Activated gamma-delta T cell treated with Interleukin-2 at 50 U/mL for 16 hours (primary cell): ENCODE measurements at regions not wholly inside any gene's neighbourhood (a gene's known extent, or its start where the extent isn't known, plus 50 kb on each side); places are given as distances from the start of the nearest gene placed in this dataset.
"Not testable (repeated sequence)": the region's sequence is repeated elsewhere in the genome, so short reads cannot be mapped to it uniquely, and the experiment has no call there.

ENCODE experiments used
- DNase-seq: peaks from one replicate; pipeline ENCODE4 v3.0.0-alpha.2; 2020

DNA sequence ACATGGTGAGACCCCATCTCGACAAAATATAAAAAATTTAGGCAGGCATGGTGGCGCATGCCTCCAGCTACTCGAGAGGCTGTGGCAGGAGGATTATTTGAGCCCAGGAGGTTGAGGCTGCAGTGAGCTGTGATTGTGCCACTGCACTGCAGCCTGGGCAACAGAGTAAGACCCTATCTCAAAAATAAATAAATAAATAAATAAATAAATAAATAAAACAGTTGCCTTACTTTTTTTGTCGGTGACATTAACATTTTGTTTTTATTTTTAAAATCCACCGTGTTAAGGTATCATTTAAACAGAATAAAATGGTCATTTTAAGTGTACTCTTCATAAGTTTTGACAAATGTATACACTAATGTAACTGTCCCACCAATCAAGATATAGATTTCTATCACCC, 57.0 kb downstream of the RASL11A start:
- DNase-seq, result no peak

DNA sequence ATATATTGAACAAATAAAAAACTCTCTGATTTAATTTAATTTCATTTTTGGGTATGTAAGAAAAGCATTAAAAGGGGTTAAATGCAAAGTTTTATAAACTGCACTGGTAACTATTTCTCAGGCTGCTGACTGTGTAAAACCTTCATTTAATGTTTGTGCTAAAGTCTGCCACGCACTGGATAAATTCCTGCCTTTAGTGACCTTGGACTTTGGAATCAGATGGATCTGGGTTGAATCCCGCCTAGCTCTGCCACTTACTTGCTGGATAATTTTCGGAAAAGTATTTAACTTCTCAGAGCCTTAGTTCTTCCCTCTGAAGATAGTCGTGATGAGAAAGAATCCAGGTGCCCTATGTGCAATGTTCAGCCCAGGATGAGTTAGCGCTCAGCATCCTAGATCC, 58.6 kb downstream of the RASL11A start:
- no peak for DNase-seq

DNA sequence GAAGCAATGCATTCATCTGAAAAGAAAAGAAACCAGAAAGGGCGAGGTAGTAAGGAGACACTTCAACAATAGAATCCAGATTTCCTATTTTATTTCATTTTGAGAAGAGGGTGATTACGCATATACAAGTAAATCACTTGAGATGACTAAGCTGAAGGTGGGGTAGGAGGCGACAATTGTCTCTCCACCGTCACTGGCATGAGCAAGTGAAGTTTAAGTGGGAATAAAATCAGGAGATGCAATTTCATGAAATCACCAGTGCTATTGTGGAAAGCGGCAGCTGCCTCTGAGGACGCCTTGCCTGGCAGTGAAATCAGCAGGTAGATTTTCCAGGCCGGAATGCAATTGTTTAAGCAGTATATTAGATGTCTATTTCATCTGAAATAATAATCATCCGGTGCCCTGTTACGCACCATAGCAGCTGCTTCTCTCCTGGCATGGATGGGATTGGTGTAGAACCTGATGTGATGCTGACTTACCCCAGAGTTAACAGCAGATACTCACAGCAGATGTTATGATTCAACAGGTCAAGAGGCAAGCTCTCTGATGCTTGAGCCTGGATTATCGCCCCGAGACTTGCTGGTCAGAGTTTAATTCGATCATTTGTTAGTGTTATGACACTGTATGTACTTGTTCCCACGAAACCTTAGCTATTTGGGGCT, 64.3 kb downstream of the RASL11A start:
- no peak for DNase-seq

DNA sequence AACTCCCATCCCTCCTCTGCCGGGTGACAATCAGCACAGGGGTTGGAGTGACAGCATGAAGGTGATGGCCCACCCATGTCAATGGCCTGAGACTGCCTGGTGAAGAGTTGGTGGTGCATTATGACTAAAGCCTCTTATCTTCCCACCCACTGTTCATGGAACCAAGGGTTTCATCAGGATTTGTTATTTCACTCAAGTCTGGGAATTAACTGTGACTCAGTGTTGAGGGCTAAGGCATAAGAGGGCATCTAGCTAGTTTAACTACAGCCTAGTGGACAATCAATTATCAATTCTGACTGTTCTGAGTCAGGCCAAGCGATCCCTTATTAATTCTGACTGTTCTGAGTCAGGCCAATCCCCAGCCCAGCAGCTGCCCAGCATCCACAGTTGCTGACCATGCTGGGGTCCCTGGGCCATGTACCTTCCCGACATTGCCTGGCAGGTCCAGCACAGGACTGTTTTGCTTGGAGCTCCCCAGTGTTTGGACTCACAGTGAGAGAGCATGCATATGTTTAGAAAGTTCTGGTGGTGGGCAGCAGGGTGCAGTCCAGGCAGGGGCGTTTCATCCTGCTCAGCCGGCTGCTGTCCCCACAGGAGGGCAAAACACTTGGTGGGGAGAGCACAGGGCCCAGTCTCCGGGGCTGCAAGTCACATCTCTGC, 65.5 kb downstream of the RASL11A start:
- DNase-seq, result no peak

DNA sequence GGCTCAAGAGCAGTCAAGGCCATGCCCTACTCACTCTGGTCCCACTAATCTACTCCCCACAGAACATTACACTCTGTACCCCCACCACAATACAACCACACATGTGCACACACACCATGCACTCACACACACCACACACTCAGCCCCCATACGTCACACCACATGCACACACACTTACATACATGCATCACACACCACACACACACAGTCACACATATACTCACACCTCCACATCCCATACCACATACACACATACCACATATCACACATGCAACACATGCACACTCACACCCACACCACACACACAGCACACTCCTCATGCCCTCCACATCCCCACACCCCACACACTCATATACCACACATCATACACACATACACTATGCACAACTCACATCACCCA, 67.6 kb downstream of the RASL11A start:
- DNase-seq, result no peak

DNA sequence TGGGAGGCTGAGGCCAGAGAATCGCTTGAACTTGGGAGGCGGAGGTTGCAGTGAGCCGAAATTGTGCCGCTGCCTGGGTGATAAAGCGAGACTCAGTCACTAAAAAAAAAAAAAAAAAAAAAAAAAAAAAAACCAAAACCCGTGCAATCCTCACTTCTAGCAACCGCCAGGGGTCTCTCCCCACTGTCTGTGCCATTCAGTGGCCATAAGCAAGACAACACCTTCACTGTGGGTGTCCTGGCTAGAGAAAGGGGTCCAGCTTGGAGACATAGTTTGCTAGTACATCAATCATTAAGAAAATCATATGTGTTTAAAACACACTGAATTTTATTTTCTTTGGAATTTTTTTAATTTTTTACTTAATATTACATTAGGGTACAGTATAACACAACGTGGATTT, 68.2 kb downstream of the RASL11A start:
- DNase-seq, result no peak

DNA sequence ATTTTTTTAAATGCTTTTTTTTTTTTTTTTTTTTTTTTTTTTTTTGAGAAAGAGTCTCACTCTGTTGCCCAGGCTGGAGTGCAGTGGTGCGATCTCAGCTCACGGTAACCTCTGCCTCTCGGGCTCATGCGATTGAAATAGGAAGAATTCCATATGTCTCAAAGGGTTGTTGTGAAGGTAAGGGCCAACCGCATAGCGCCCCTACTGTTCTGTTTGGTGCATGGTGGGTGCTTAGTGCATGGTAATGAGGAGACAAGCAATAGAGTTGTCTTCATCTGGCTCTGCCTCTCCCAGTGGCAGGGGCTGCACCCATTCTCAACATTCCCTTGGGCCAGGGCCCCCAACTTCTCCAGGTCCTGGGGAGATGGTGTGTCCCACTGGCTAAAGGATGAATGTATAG, 68.7 kb downstream of the RASL11A start:
- DNase-seq, result peak; percentile 15

DNA sequence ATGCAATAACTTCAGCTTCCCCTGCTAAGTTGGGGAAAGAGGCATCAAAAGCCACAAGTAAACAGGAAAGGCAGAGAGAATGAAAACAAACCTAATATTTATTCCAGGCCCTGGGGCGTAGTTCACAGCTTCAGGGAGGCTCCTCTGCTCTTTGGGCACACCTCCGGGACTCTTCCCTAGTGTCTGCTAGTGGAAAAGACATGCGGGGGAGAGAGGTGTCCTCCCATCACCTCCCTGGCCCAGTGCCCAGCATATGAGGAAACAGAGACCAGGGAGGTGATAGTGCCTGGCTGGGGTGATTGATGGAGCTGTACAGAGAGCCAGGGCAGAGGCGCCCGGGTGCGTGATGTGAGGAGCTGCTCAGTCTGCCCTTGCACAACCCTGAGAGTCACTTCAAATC, 71.0 kb downstream of the RASL11A start:
- DNase-seq, result no peak

DNA sequence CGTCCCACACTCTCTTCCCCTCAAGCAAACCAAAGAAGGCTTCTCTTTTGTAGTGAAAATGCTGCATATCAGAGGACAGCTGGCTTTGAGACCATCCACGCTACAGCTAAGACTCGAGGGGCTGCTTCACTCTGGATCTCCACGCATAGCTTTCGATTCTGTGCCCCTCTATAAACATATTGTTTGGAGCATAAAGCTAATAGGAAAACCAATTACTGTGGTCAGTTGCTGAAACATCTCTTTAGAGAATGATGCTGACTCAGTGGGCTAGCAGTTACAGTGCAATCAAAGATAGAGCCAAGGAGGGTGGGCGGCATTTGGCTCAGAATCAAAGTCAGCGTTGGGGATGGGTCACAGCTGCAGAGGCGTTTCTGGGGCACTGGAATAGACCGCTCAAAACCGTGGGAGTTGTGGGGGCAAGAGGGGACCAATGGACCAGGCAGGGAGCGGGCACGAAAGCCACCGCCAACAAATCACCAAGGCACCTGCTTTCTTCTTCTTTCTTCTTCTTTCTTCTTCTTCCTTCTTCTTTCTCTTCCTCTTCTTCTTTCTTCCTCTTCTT, 76.7 kb downstream of the RASL11A start:
- DNase-seq, result no peak

DNA sequence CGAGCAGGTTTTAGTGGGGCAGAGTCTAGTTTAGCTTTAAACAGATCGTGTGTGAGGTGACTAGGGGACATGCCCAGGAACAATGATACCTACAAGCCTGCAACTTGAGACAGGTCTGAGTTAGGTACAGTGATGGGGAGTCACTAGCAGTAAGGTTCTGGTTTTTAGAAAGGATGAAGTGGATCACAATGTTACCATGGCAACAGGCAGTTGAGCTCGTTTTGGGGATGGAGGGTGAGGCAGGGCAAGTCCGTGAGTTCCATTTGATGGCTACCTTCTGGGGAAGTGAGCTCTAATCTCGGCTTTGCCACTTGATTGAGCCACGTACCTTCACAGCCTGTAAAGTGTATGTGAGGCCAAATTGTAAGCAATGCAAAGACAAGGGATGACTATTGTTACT, 76.0 kb upstream of the GTF3A start:
- DNase-seq, result no peak

DNA sequence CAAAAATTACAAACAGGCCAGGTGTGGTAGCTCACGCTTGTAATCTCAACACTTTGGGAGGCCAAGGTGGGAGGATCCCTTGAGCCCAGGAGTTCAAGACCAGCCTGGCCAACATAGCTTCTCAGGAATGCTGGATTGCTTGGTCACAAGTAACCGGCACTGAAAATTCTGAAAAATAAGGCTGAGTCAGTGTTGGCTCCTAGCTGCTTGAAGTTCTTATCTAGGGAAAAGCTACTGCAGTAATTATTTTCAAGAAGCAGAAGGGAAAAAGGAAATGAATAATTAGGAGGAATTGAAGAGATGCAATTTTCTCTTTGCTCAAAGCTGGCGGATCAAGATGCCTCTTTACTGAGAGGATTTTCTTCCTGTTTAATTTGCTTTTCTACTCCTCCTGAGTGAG, 75.0 kb upstream of the GTF3A start:
- no peak for DNase-seq

DNA sequence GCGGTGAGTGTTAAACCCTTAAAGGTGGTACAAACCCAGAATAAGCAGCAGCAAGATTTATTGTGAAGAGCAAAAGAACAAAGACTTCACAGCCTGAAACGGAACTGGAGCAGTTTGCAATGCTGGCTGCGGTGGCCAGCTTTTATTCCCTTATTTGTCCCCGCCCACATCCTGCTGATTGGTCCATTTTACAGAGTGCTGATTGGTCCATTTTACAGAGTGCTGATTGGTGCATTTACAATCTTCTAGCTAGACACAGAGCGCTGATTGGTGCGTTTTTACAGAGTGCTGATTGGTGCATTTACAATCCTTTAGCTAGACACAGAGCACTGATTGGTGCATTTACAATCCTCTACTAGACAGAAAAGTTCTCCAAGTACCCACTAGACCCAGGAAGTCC, 73.6 kb upstream of the GTF3A start:
- DNase-seq, result not testable (repeated sequence)

DNA sequence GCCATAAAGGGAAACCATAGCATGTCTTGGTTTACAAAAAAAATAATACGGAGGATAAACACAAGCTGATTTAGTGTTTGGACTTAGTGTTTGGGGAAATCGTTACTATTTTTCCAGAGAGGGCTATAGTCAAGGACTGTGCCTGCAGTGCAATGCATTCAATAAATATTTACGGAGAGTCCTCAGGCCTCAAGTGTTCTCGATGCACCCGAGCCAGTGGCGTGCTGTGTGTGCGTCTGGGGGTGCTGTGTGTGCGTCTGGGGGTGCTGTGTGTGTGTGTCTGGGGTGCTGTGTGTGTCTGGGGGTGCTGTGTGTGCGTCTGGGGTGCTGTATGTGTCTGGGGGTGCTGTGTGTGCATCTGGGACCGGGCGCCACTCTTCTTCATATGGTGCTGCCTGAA, 71.7 kb upstream of the GTF3A start:
- no peak for DNase-seq

DNA sequence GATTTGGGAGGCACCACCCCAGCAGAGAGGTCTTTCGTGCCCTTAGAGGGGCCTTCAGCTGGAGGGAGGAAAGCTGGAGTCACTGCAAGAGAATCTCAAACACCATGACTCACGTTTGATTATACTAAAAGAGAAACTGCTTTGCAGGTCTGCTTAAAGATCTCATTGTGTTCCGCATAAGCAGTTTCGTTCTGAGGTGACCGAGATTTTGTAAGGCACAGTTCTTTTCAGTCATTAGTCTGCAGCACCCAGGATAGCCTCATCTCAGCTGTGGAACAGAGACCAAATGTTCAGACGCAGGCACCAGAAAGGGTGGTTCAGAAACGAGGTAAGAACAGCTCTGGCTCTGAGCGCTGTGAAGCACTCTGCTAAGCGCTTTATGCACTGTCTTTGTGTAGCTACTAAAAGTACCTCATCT, 71.2 kb upstream of the GTF3A start:
- DNase-seq, result no peak

DNA sequence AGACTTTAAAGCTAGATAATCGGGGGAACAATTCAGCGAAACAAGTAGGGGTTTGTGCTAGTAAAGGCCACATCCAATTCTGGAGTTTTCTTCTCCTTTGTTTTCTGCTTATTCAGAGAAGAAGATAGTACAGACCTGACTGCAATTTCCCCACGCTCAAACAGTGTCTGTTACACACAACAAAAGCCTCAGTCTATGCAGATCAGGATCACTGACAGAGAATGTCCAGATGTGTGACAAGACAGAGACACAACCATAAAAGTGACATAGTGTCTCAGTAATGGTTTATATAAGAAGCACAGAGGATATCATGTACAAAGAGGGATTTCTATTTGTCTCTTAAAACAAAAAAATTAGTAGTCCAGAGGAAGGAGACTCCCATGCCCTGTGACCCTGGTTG, 70.7 kb upstream of the GTF3A start:
- no peak for DNase-seq

DNA sequence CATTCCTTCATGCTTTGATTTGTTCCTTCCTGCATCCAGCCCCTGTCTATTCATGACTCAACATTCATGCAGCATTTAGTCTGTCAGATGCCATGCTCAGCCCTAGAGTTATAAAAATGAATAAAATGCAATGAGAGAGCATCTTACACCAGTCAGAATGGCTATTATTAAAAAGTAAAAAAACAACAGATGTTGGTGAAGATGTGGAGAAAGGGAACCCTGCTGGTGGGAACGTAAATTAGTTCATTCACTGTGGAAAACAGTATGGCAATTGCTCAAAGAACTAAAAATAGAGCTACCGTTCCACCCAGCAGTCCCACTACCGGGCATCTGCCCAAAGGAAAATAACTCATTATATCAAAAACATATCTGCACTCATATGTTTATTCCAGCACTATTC, 70.0 kb upstream of the GTF3A start:
- no peak for DNase-seq

DNA sequence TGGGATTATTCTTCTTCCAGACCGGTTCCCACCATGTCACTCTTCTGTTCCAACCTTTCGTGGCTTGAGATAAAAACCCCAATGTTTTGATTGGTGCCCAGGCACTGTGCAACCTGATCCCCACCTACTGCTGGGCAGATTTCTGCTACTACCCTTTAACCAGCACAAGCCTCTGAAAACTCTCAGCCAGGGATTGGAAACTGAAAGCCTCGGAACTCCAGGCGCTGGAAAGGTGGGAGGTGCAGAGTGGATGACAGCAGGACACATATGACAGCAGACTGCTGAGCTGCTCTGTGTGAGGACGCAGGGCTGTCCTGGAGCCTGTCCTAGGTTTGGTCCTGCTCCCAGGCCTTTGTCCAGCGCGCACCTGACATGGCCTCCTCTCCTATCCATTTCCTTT, 68.5 kb upstream of the GTF3A start:
- DNase-seq, result no peak

DNA sequence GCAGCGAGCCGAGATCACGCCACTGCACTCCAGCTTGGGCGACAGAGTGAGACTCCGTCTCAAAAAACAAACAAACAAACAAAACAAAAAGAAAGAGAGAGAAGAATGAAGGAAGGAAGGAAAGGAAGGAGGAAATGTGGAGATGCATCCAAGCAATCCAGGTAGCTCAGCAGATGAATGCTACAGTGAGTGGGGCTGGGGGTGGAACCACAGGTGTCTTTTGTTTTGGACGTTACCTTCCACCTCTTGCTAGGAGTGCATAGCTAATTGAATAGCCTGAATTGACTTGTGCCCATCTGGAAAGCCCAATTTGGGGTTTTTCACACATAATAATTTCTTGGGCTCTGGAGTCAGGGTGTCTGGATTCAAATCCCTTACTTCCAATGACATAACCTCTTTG, 66.0 kb upstream of the GTF3A start:
- no peak for DNase-seq

DNA sequence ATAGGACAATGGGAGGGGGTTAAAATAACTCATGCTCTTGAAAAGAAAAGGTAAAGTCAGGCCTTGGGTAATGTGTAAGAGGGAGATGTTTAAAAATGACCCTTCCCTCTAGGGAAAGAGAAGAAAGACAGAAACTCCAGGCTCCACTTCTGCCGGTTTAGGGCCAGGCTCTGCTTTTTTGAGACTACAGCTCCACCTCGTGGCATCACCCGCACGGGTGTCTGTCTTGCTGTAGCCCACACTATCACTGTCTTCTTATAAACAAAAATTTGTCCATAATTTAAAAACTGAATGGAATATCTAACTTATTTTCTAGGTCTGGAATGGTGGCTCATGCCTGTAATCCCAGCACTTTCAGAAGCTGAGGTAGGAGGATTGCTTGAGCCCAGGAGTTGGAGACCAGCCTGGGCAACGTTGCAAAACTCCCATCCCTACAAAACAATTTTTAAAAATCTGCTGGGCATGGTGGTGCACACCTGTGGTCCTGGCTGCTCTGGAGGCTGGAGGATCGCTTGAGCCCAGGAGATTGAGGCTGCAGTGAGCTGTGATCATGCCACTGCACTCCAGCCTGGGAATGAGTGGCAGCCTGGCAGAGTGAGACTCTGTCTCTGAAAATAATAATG, 65.1 kb upstream of the GTF3A start:
- DNase-seq, result peak; percentile 57

DNA sequence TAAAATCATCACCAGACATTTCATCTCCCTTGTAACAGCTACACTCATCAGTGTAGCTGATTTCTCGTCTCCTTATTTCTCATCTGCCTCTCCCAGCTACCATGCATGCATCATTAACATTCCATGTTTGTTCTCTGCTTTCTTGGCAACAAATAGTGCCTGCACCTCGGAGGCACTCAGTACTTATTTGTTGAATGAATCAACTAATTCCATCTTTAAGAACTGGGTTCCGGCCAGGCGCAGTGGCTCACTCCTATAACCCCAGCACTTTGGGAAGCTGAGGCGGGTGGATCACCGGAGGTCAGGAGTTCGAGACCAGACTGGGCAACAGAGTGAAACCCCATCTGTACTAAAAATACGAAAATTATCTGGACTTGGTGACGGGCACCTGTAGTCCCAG, 63.9 kb upstream of the GTF3A start:
- DNase-seq, result no peak

DNA sequence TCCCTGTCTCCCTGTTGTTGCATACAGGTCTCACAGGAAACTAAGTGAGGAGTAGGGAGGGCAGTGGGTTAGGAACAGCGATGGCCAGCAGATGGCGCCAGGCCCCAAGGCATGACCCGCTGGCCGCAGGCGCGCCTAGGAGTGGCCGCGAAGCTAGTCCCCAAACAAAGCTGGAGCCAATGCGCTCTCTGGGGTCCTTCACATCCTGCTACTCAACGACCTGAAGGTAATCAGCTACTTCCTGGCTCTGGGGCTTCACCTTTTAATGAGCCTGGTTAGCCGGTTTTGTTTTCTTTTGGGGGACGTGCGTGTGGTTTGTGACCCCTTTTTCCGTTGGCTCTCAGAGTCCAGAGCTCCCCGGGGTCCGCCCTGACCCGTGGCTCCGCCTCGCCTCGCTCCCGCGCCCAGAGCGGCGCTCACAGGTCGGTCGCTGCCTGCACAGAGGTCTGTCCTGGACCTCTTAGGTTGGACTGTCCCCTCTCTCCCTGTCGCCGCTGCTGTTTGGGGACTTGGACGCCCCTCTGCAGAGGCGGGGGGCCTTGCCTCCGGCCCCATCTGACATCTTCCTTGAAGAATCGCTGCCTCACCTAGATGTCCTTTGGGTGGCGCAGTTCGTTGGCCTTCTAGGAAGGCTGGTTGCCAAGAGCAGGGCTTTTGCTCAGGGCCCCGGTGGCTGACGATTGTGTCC, 62.2 kb upstream of the GTF3A start:
- peak; percentile 79 for DNase-seq

DNA sequence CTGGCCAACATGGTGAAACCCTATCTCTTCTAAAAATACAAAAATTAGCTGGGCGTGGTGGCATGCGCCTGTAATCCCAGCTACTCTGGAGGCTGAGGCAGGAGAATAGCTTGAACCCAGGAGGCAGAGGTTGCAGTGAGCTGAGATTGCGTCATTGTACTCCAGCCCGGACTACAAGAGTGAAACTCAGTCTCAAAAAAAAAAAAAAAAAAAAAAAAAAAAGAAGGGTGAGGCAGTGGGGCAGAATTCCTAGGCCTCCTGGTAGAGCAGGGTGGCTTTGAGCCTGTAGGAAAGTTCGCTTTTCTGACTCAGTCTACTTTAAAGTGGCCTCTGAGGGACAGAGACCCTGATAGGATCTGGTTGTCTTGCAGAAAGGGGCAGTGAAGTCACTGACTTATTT, 60.8 kb upstream of the GTF3A start:
- not testable (repeated sequence) for DNase-seq

DNA sequence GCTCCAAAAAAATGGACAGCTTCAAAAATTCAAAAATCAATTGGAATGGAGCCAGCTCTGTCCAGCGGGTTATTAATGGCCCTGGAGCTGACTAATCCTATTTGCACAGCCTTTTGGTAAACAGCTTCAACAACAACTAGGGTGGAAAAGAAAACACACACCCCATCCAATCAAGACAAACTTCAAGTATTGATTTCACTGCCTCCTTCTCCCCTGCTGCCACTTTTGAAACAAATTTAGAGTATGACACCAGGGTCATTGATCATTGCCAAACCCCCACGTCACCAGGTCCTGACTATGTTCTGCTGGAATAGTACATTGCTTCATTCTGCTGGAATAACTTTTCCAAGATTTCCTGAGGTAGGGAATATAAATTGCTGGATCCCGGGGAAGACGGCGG, 56.8 kb upstream of the GTF3A start:
- no peak for DNase-seq
